NCI-H128 (cell line): ENCODE measurements at regions not wholly inside any gene's neighbourhood (a gene's known extent, or its start where the extent isn't known, plus 50 kb on each side); places are given as distances from the start of the nearest gene placed in this dataset.
"Not testable (repeated sequence)": the region's sequence is repeated elsewhere in the genome, so short reads cannot be mapped to it uniquely, and the experiment has no call there.

Source experiments
- DNase-seq: peaks from one replicate; lab custom pipeline; 2025; ENCODE audit not compliant: unreplicated experiment; lab: John Stamatoyannopoulos, UW

- DNase-seq = no peak
These were observed 56.7 kb downstream of the CCDC74A start for GRCh38 chr2:131584380-131584779.

GRCh38 chr2:131584940-131585339 lies 57.3 kb downstream of the CCDC74A start:
- DNase-seq = no peak

- DNase-seq = no peak
These were observed 60.6 kb downstream of the CCDC74A start for GRCh38 chr2:131588152-131588873.

GRCh38 chr2:131589126-131589525 lies 61.4 kb downstream of the CCDC74A start:
- DNase-seq = not testable (repeated sequence)

- no peak for DNase-seq
These were observed 62.7 kb downstream of the CCDC74A start for GRCh38 chr2:131590366-131590765.

- no peak for DNase-seq
These were observed 63.2 kb downstream of the CCDC74A start for GRCh38 chr2:131590896-131591295.

- DNase-seq = not testable (repeated sequence)
These were observed 68.9 kb downstream of the CCDC74A start for GRCh38 chr2:131596561-131596960.

- not testable (repeated sequence) for DNase-seq
These were observed 74.8 kb downstream of the CCDC74A start for GRCh38 chr2:131602444-131602843.

- DNase-seq = not testable (repeated sequence)
These were observed 77.0 kb downstream of the CCDC74A start for GRCh38 chr2:131604652-131605051.

- DNase-seq = not testable (repeated sequence)
These were observed 78.7 kb downstream of the CCDC74A start for GRCh38 chr2:131606366-131606765.

GRCh38 chr2:131607056-131607455 lies 79.4 kb downstream of the CCDC74A start:
- not testable (repeated sequence) for DNase-seq

- not testable (repeated sequence) for DNase-seq
These were observed 86.9 kb downstream of the CCDC74A start for GRCh38 chr2:131614539-131614938.

- not testable (repeated sequence) for DNase-seq
These were observed 90.6 kb downstream of the CCDC74A start for GRCh38 chr2:131618320-131618719.

GRCh38 chr2:131622874-131623273 lies 95.2 kb downstream of the CCDC74A start:
- not testable (repeated sequence) for DNase-seq

- not testable (repeated sequence) for DNase-seq
These were observed 98.3 kb downstream of the CCDC74A start for GRCh38 chr2:131626011-131626410.

- not testable (repeated sequence) for DNase-seq
These were observed 98.9 kb downstream of the CCDC74A start for GRCh38 chr2:131626565-131626964.

GRCh38 chr2:131627777-131628176 lies 100.1 kb downstream of the CCDC74A start:
- not testable (repeated sequence) for DNase-seq

- DNase-seq = not testable (repeated sequence)
These were observed 104.0 kb downstream of the CCDC74A start for GRCh38 chr2:131631648-131632047.

GRCh38 chr2:131633405-131633804 lies 105.7 kb downstream of the CCDC74A start:
- not testable (repeated sequence) for DNase-seq

- DNase-seq = not testable (repeated sequence)
These were observed 106.4 kb downstream of the CCDC74A start for GRCh38 chr2:131633827-131634695.

GRCh38 chr2:131635611-131636010 lies 107.9 kb downstream of the CCDC74A start:
- no peak for DNase-seq
